HL-60 (cell line): ENCODE measurements at regions not wholly inside any gene's neighbourhood (a gene's known extent, or its start where the extent isn't known, plus 50 kb on each side); places are given as distances from the start of the nearest gene placed in this dataset.
"Not testable (repeated sequence)": the region's sequence is repeated elsewhere in the genome, so short reads cannot be mapped to it uniquely, and the experiment has no call there.

Experiments
- CTCF ChIP-seq: IDR thresholded peaks from one replicate; pipeline ENCODE4 v1.5.1; 2011; ENCODE audit warnings: low read length, control low read depth, inconsistent platforms; ENCODE audit not compliant: insufficient read depth
- POLR2AphosphoS5 ChIP-seq: IDR thresholded peaks from 2 replicates; pipeline ENCODE4 v1.6.1; 2012; ENCODE audit warnings: low read depth

GRCh38 chr6:125591796-125592195 is 157.6 kb upstream of the HEY2 start:
- TF ChIP-seq CTCF, POLR2AphosphoS5: not testable (repeated sequence)
